H9 (cell line): ENCODE measurements at regions not wholly inside any gene's neighbourhood (a gene's known extent, or its start where the extent isn't known, plus 50 kb on each side); places are given as distances from the start of the nearest gene placed in this dataset.

Experiments
- DNase-seq: peaks from one replicate; pipeline ENCODE4 v3.0.0-alpha.2; 2017
- H2AFZ ChIP-seq: one replicate; pipeline ENCODE4 v1.6.1; 2013; ENCODE audit warnings: mild to moderate bottlenecking, low read length, control low read depth, moderate library complexity
- H2AK5ac ChIP-seq: 2 replicates; pipeline ENCODE4 v1.6.1; 2013; ENCODE audit warnings: low read length, control low read depth, mixed read lengths; ENCODE audit not compliant: insufficient read length
- H2BK120ac ChIP-seq: one replicate; pipeline ENCODE4 v1.6.1; 2013; ENCODE audit warnings: low read depth, mild to moderate bottlenecking, low read length, control low read depth, inconsistent platforms; ENCODE audit not compliant: poor library complexity, severe bottlenecking
- H2BK12ac ChIP-seq: 2 replicates; pipeline ENCODE4 v1.6.1; 2013; ENCODE audit warnings: low read length, control low read depth, mixed read lengths, low read depth; ENCODE audit not compliant: insufficient read length
- H2BK15ac ChIP-seq: 2 replicates; pipeline ENCODE4 v1.6.1; 2013; ENCODE audit warnings: low read depth, low read length, control low read depth
- H2BK20ac ChIP-seq: one replicate; pipeline ENCODE4 v1.6.1; 2013; ENCODE audit warnings: low read depth, mild to moderate bottlenecking, low read length, control low read depth, inconsistent platforms; ENCODE audit not compliant: poor library complexity, severe bottlenecking
- H2BK5ac ChIP-seq: 2 replicates; pipeline ENCODE4 v1.6.1; 2013; ENCODE audit warnings: low read length, control low read depth, mixed read lengths; ENCODE audit not compliant: insufficient read length
- H3K14ac ChIP-seq: 2 replicates; pipeline ENCODE4 v1.6.1; 2013; ENCODE audit warnings: low read length, control low read depth; ENCODE audit not compliant: insufficient read depth
- H3K18ac ChIP-seq: 2 replicates; pipeline ENCODE4 v1.6.1; 2013; ENCODE audit warnings: low read depth, mild to moderate bottlenecking, mixed read lengths, low read length, control low read depth; ENCODE audit not compliant: insufficient read length
- H3K23ac ChIP-seq: 2 replicates; pipeline ENCODE4 v1.6.1; 2013; ENCODE audit warnings: low read length, control low read depth, mixed read lengths, low read depth; ENCODE audit not compliant: insufficient read length
- H3K23me2 ChIP-seq: 2 replicates; pipeline ENCODE4 v1.6.1; 2013; ENCODE audit warnings: low read depth, mild to moderate bottlenecking, mixed read lengths, low read length, control low read depth; ENCODE audit not compliant: insufficient read length, poor library complexity, severe bottlenecking
- H3K27ac ChIP-seq: 2 replicates; pipeline ENCODE4 v1.5.1; 2013; ENCODE audit warnings: low read length, control low read depth, mixed read lengths, low read depth; ENCODE audit not compliant: insufficient read length
- H3K27me3 ChIP-seq: 2 replicates; pipeline ENCODE4 v1.6.1; 2013; ENCODE audit warnings: low read length, control low read depth, inconsistent platforms; ENCODE audit not compliant: insufficient read depth
- H3K4ac ChIP-seq: 2 replicates; pipeline ENCODE4 v1.6.1; 2013; ENCODE audit warnings: low read depth, mild to moderate bottlenecking, control low read depth, inconsistent platforms, low read length, moderate library complexity
- H3K4me1 ChIP-seq: 2 replicates; pipeline ENCODE4 v1.6.1; 2013; ENCODE audit warnings: low read length, control low read depth, inconsistent platforms; ENCODE audit not compliant: insufficient read depth
- H3K4me2 ChIP-seq: 2 replicates; pipeline ENCODE4 v1.6.1; 2013; ENCODE audit warnings: low read length, control low read depth, mixed read lengths; ENCODE audit not compliant: insufficient read length, insufficient read depth
- H3K56ac ChIP-seq: 2 replicates; pipeline ENCODE4 v1.6.1; 2013; ENCODE audit warnings: low read depth, mild to moderate bottlenecking, mixed read lengths, low read length, control low read depth; ENCODE audit not compliant: insufficient read length
- H3K79me1 ChIP-seq: 2 replicates; pipeline ENCODE4 v1.6.1; 2013; ENCODE audit warnings: low read depth, mild to moderate bottlenecking, moderate library complexity, low read length, control low read depth, inconsistent platforms; ENCODE audit not compliant: insufficient read depth, poor library complexity, severe bottlenecking
- H3K79me2 ChIP-seq: 2 replicates; pipeline ENCODE4 v1.6.1; 2013; ENCODE audit warnings: low read length, control low read depth, inconsistent platforms; ENCODE audit not compliant: insufficient read depth
- H3K9ac ChIP-seq: 2 replicates; pipeline ENCODE4 v1.6.1; 2013; ENCODE audit warnings: low read length, control low read depth, mixed read lengths; ENCODE audit not compliant: insufficient read length; ENCODE audit errors: extremely low read depth
- H3K9me3 ChIP-seq: one replicate; pipeline ENCODE4 v1.6.1; 2013; ENCODE audit warnings: low read depth, low read length, inconsistent platforms; ENCODE audit not compliant: control insufficient read depth
- H3T11ph ChIP-seq: one replicate; pipeline ENCODE4 v1.6.1; 2013; ENCODE audit warnings: mild to moderate bottlenecking, low read length, control low read depth, inconsistent platforms
- H4K20me1 ChIP-seq: one replicate; pipeline ENCODE4 v1.6.1; 2013; ENCODE audit not compliant: control insufficient read depth, insufficient read length, insufficient read depth
- H4K5ac ChIP-seq: 2 replicates; pipeline ENCODE4 v1.6.1; 2013; ENCODE audit warnings: low read depth, mild to moderate bottlenecking, mixed read lengths, low read length, control low read depth; ENCODE audit not compliant: insufficient read length
- H4K8ac ChIP-seq: replicated peaks from 2 replicates; pipeline ENCODE4 v1.6.1; 2013; ENCODE audit warnings: low read length, control low read depth, mixed read lengths, low read depth; ENCODE audit not compliant: insufficient read length
- H4K91ac ChIP-seq: 2 replicates; pipeline ENCODE4 v1.6.1; 2013; ENCODE audit warnings: low read depth, mild to moderate bottlenecking, moderate library complexity, mixed read lengths, low read length, control low read depth; ENCODE audit not compliant: insufficient read length
- H3K27ac Mint-ChIP-seq, 3 experiments: 2 replicates in 2 of 3; 3 replicates in 1 of 3; pipeline ENCODE4 v1.8.0; 2020 to 2021; ENCODE audit warnings: mixed read lengths in 3 of 3, mild to moderate bottlenecking in 1 of 3, moderate library complexity in 1 of 3
- H3K27me3 Mint-ChIP-seq: 2 replicates; pipeline ENCODE4 v1.8.0; 2021; ENCODE audit warnings: low read depth, mild to moderate bottlenecking, moderate library complexity, mixed read lengths
- H3K36me3 Mint-ChIP-seq, 3 experiments: 2 replicates in 2 of 3; 3 replicates in 1 of 3; pipeline ENCODE4 v1.8.0; 2020 to 2021; ENCODE audit warnings: low read depth in 3 of 3, mixed read lengths in 3 of 3; ENCODE audit not compliant: insufficient read depth in 1 of 3
- H3K4me1 Mint-ChIP-seq, 2 experiments: 2 replicates each; pipeline ENCODE4 v1.8.0; 2020; ENCODE audit warnings: mixed read lengths in 2 of 2
- H3K4me3 Mint-ChIP-seq, 2 experiments: 2 replicates in 1 of 2; 3 replicates in 1 of 2; pipeline ENCODE4 v1.8.0; 2020 to 2021; ENCODE audit warnings: mild to moderate bottlenecking in 2 of 2, mixed read lengths in 2 of 2, moderate library complexity in 1 of 2
- H3K9me3 Mint-ChIP-seq, 2 experiments: 2 replicates in 1 of 2; 3 replicates in 1 of 2; pipeline ENCODE4 v1.8.0; 2020; ENCODE audit warnings: mild to moderate bottlenecking in 2 of 2, mixed read lengths in 2 of 2, moderate library complexity in 1 of 2
- WGBS: extraction: QIAGEN DNeasy Blood & Tissue Kit; methylation state at CpG from one replicate; pipeline ENCODE4 v1.1.7; 2013; ENCODE audit warnings: missing lambda C conversion rate, low lambda C conversion rate, mixed read lengths; ENCODE audit not compliant: insufficient read length; ENCODE audit errors: extremely low coverage; 5-methylcytosine and 5-hydroxymethylcytosine counted together
- TF ChIP-seq, protein P1 (sequence below): fragments of 200-600 bp; sonication (generic); conservative IDR thresholded peaks from 3 replicates; pipeline ENCODE4 v1.8.0; 2021; ENCODE audit warnings: antibody characterized with exemption, mild to moderate bottlenecking

DNA sequence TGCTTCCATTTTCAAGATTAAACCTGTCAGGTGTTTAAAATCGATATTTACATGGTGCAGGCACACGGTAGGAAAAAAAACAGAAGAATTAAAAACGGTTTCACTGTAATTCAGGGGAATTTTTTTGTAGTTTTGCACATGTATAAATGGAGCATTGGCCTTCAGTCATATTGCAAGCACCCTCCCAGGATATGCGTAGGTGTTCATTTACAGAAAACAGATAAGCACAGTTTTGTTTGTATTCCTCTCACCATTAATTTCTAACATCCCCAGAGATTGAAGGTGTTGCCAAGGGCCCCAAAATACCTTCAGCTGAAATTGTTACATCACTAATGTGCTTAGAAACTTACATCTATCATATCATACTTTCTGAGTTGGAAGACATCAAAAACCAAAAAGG lies 427.1 kb upstream of the NR2F2 start:
- Histone ChIP-seq H3K4ac (no peak overlapping the region), H4K20me1 (no peaks in the 10 kb centered on the region), H3T11ph (no peak overlapping the region), H3K27me3 (no peaks in the 10 kb centered on the region), H4K91ac (no peak overlapping the region), H2BK120ac (no peak overlapping the region), H3K9ac (no peak overlapping the region), H2BK5ac (no peak overlapping the region), H3K23ac (no peak overlapping the region), H3K14ac (no peak overlapping the region), H3K79me1 (no peaks in the 10 kb centered on the region), H2BK15ac (no peak overlapping the region), H3K56ac (no peak overlapping the region), H3K79me2 (0 out of 2 replicates have a peak, but pooled peaks cover 2% of the 10 kb centered on the region), H2AFZ (no peak overlapping the region), H3K4me1 (no peaks in the 10 kb centered on the region; the same call in 1 of the 2 replicates), H4K5ac (no peak overlapping the region), H3K4me2 (no peak overlapping the region), H3K9me3 (no peaks in the 10 kb centered on the region), H3K23me2 (no peaks in the 10 kb centered on the region), H2BK20ac (no peak overlapping the region), H2BK12ac (no peak overlapping the region), H2AK5ac (no peak overlapping the region), H3K27ac (no peak overlapping the region), H4K8ac (no peak overlapping the region), H3K18ac (no peak overlapping the region)
- TF ChIP-seq, protein P1, sequence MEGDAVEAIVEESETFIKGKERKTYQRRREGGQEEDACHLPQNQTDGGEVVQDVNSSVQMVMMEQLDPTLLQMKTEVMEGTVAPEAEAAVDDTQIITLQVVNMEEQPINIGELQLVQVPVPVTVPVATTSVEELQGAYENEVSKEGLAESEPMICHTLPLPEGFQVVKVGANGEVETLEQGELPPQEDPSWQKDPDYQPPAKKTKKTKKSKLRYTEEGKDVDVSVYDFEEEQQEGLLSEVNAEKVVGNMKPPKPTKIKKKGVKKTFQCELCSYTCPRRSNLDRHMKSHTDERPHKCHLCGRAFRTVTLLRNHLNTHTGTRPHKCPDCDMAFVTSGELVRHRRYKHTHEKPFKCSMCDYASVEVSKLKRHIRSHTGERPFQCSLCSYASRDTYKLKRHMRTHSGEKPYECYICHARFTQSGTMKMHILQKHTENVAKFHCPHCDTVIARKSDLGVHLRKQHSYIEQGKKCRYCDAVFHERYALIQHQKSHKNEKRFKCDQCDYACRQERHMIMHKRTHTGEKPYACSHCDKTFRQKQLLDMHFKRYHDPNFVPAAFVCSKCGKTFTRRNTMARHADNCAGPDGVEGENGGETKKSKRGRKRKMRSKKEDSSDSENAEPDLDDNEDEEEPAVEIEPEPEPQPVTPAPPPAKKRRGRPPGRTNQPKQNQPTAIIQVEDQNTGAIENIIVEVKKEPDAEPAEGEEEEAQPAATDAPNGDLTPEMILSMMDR: no peak
- H3K4me1 Mint-ChIP-seq: peaks cover 3 to 6% of the 10 kb centered on the region in 2 experiments; a peak in 2 of 4 replicates
- DNase-seq: no peak
- H3K27me3 Mint-ChIP-seq: peaks cover 36% of the 10 kb centered on the region
- no peaks in the 10 kb centered on the region for H3K36me3 Mint-ChIP-seq
- H3K9me3 Mint-ChIP-seq: no peaks in the 10 kb centered on the region
- WGBS: no CpG with 5 or more reads among the region's 4 CpGs
- no peak overlapping the region for H3K27ac Mint-ChIP-seq
- H3K4me3 Mint-ChIP-seq: no peak overlapping the region
